ENCODE measurements at regions not wholly inside any gene's neighbourhood (a gene's known extent, or its start where the extent isn't known, plus 50 kb on each side); places are given as distances from the start of the nearest gene placed in this dataset.

- no peak for DNase-seq
Measured at GRCh38 chr3:10740954-10741353, 75.1 kb upstream of the SLC6A11 start.

GRCh38 chr3:10741891-10742671 is 73.9 kb upstream of the SLC6A11 start:
- no peak for DNase-seq

- DNase-seq = no peak
Measured at GRCh38 chr3:10743366-10744097, 72.5 kb upstream of the SLC6A11 start.

- no peak for DNase-seq
Measured at GRCh38 chr3:10744098-10744465, 71.9 kb upstream of the SLC6A11 start.

GRCh38 chr3:10745392-10745791 is 70.6 kb upstream of the SLC6A11 start:
- no peak for DNase-seq

- no peak for DNase-seq
Measured at GRCh38 chr3:10746001-10746400, 70.0 kb upstream of the SLC6A11 start.

- DNase-seq = no peak
Measured at GRCh38 chr3:10746684-10747083, 69.3 kb upstream of the SLC6A11 start.

GRCh38 chr3:10747341-10747740 is 68.7 kb upstream of the SLC6A11 start:
- no peak for DNase-seq

GRCh38 chr3:10748040-10748439 is 68.0 kb upstream of the SLC6A11 start:
- no peak for DNase-seq

GRCh38 chr3:10753964-10754363 is 62.1 kb upstream of the SLC6A11 start:
- no peak for DNase-seq

GRCh38 chr3:10756546-10756945 is 59.5 kb upstream of the SLC6A11 start:
- no peak for DNase-seq

- DNase-seq = no peak
Measured at GRCh38 chr3:10757021-10757820, 58.8 kb upstream of the SLC6A11 start.

GRCh38 chr3:10757821-10758130 is 58.3 kb upstream of the SLC6A11 start:
- DNase-seq = no peak

- DNase-seq = peak; percentile 11
Measured at GRCh38 chr3:10758304-10759037, 57.6 kb upstream of the SLC6A11 start.

- DNase-seq = no peak
Measured at GRCh38 chr3:10759495-10759894, 56.5 kb upstream of the SLC6A11 start.

- DNase-seq = no peak
Measured at GRCh38 chr3:10760199-10760598, 55.8 kb upstream of the SLC6A11 start.

- DNase-seq = no peak
Measured at GRCh38 chr3:10761583-10761982, 54.4 kb upstream of the SLC6A11 start.

- no peak for DNase-seq
Measured at GRCh38 chr3:10762116-10762515, 53.9 kb upstream of the SLC6A11 start.

- no peak for DNase-seq
Measured at GRCh38 chr3:10762611-10763247, 53.3 kb upstream of the SLC6A11 start.

- no peak for DNase-seq
Measured at GRCh38 chr3:10763248-10763620, 52.8 kb upstream of the SLC6A11 start.

- DNase-seq = no peak
Measured at GRCh38 chr3:10763817-10764258, 52.2 kb upstream of the SLC6A11 start.

Measured in skin of body (tissue), 1 donor.